ENCODE measurements at regions not wholly inside any gene's neighbourhood (a gene's known extent, or its start where the extent isn't known, plus 50 kb on each side); places are given as distances from the start of the nearest gene placed in this dataset.

GRCh38 chr9:1327467-1327866 is 277.3 kb downstream of the DMRT2 start:
- Histone ChIP-seq H3F3A (ENCODE audit: insufficient read depth, low read length, poor library complexity, severe bottlenecking) (no peaks in the 10 kb centered on the region), H3K79me2 (replicated peaks; ENCODE audit: insufficient read depth, low read length) (no peaks in the 10 kb centered on the region), H3K9me3 (ENCODE audit: low read length) (no peaks in the 10 kb centered on the region), H3K9me2 (ENCODE audit: insufficient read depth, low read length) (no peaks in the 10 kb centered on the region), H3K4me3 (ENCODE audit: low read length) (no peak overlapping the region), H2AFZ (ENCODE audit: low read depth, low read length) (no peak overlapping the region), H3K9ac (ENCODE audit: low read length) (no peak overlapping the region), H3K27ac (ENCODE audit: low read length) (no peak overlapping the region), H3K27me3 (ENCODE audit: insufficient read depth, low read depth, low read length) (no peaks in the 10 kb centered on the region), H4K20me1 (ENCODE audit: insufficient read depth) (no peaks in the 10 kb centered on the region), H3K36me3 (ENCODE audit: insufficient read depth, low read length) (no peaks in the 10 kb centered on the region), H3K4me2 (ENCODE audit: low read length) (no peak overlapping the region)
- no peak for TF ChIP-seq POLR2AphosphoS5 (IDR thresholded peaks at IDR 0.05)
- TF ChIP-seq MXI1 (conservative IDR thresholded peaks at IDR 0.05; ENCODE audit: poor library complexity, severe bottlenecking), result no peak
- no peak for TF ChIP-seq SMC3 (conservative IDR thresholded peaks at IDR 0.05; ENCODE audit: poor library complexity)

GRCh38 chr9:1328341-1328740 is 278.2 kb downstream of the DMRT2 start:
- Histone ChIP-seq H3K27me3 (ENCODE audit: insufficient read depth, low read depth, low read length) (no peaks in the 10 kb centered on the region), H4K20me1 (ENCODE audit: insufficient read depth) (no peaks in the 10 kb centered on the region), H2AFZ (ENCODE audit: low read depth, low read length) (no peak overlapping the region), H3K4me2 (ENCODE audit: low read length) (no peak overlapping the region), H3F3A (ENCODE audit: insufficient read depth, low read length, poor library complexity, severe bottlenecking) (no peaks in the 10 kb centered on the region), H3K79me2 (replicated peaks; ENCODE audit: insufficient read depth, low read length) (no peaks in the 10 kb centered on the region), H3K9me2 (ENCODE audit: insufficient read depth, low read length) (no peaks in the 10 kb centered on the region), H3K4me3 (ENCODE audit: low read length) (no peak overlapping the region), H3K9me3 (ENCODE audit: low read length) (no peaks in the 10 kb centered on the region), H3K36me3 (ENCODE audit: insufficient read depth, low read length) (no peaks in the 10 kb centered on the region), H3K9ac (ENCODE audit: low read length) (no peak overlapping the region), H3K27ac (ENCODE audit: low read length) (no peak overlapping the region)
- TF ChIP-seq EP300 (conservative IDR thresholded peaks at IDR 0.05; ENCODE audit: poor library complexity, severe bottlenecking), result no peak
- TF ChIP-seq SMC3 (conservative IDR thresholded peaks at IDR 0.05; ENCODE audit: poor library complexity), result no peak
- no peak for TF ChIP-seq POLR2AphosphoS5 (IDR thresholded peaks at IDR 0.05)
- no peak for TF ChIP-seq TAF1 (IDR thresholded peaks at IDR 0.05; ENCODE audit: low read depth)
- TF ChIP-seq EZH2 (IDR thresholded peaks at IDR 0.05; ENCODE audit: borderline replicate concordance, insufficient read depth, low read length, poor library complexity, severe bottlenecking), result no peak
- TF ChIP-seq CTCF (IDR thresholded peaks at IDR 0.05; ENCODE audit: poor library complexity, severe bottlenecking), result no peak
- TF ChIP-seq MXI1 (conservative IDR thresholded peaks at IDR 0.05; ENCODE audit: poor library complexity, severe bottlenecking), result no peak
- no peak for TF ChIP-seq RAD21 (conservative IDR thresholded peaks at IDR 0.05)

GRCh38 chr9:1331546-1332038 is 281.4 kb downstream of the DMRT2 start:
- H3K4me2 ChIP-seq (ENCODE audit: low read length), result no peak overlapping the region
- H3K79me2 ChIP-seq (replicated peaks; ENCODE audit: insufficient read depth, low read length), result no peaks in the 10 kb centered on the region
- no peaks in the 10 kb centered on the region for H3F3A ChIP-seq (ENCODE audit: insufficient read depth, low read length, poor library complexity, severe bottlenecking)
- H3K4me3 ChIP-seq (ENCODE audit: low read length), result no peak overlapping the region
- no peaks in the 10 kb centered on the region for H4K20me1 ChIP-seq (ENCODE audit: insufficient read depth)
- H3K27me3 ChIP-seq (ENCODE audit: insufficient read depth, low read depth, low read length), result no peaks in the 10 kb centered on the region
- no peak overlapping the region for H2AFZ ChIP-seq (ENCODE audit: low read depth, low read length)
- no peaks in the 10 kb centered on the region for H3K9me2 ChIP-seq (ENCODE audit: insufficient read depth, low read length)
- no peak for TF ChIP-seq EP300 (conservative IDR thresholded peaks at IDR 0.05; ENCODE audit: poor library complexity, severe bottlenecking)
- no peak for TF ChIP-seq SMC3 (conservative IDR thresholded peaks at IDR 0.05; ENCODE audit: poor library complexity)
- TF ChIP-seq CTCF (IDR thresholded peaks at IDR 0.05; ENCODE audit: poor library complexity, severe bottlenecking), result no peak
- TF ChIP-seq TAF1 (IDR thresholded peaks at IDR 0.05; ENCODE audit: low read depth), result no peak
- TF ChIP-seq REST (IDR thresholded peaks at IDR 0.05; ENCODE audit: borderline replicate concordance), result no peak
- H3K36me3 ChIP-seq (ENCODE audit: insufficient read depth, low read length), result no peaks in the 10 kb centered on the region
- no peaks in the 10 kb centered on the region for H3K9me3 ChIP-seq (ENCODE audit: low read length)
- no peak overlapping the region for H3K9ac ChIP-seq (ENCODE audit: low read length)
- H3K27ac ChIP-seq (ENCODE audit: low read length), result no peak overlapping the region

Measured in neural cell (in vitro differentiated cells).